Heart right ventricle (tissue), 16 donors: ENCODE measurements at regions not wholly inside any gene's neighbourhood (a gene's known extent, or its start where the extent isn't known, plus 50 kb on each side); places are given as distances from the start of the nearest gene placed in this dataset.

Experiments
- ATAC-seq, 8 donors: fragments of 200-7000 bp; cut with Tn5 transposase; one replicate each; pipeline ENCODE4 v1.9.1; 2020; ENCODE audit warnings: mild to moderate bottlenecking in 8 of 8, moderate library complexity in 8 of 8, moderate number of reproducible peaks in 1 of 8
- DNase-seq, 2 donors: peaks; one replicate each; pipeline ENCODE4 v3.0.0-alpha.2; 2020
- H3K27ac ChIP-seq, 10 donors: fragments of 200-600 bp; sonication (generic) in 2 of 10; one replicate each; pipeline versions ENCODE4 v1.5.0 to v1.8.0; 2020 to 2022; ENCODE audit warnings: mild to moderate bottlenecking in 3 of 10
- H3K27me3 ChIP-seq, 7 donors: fragments of 200-600 bp; one replicate each; pipeline ENCODE4 v1.8.0; 2021 to 2022; ENCODE audit warnings: mild to moderate bottlenecking in 2 of 7
- H3K36me3 ChIP-seq, 9 donors: fragments of 200-600 bp; sonication (generic) in 1 of 9; one replicate each; pipeline versions ENCODE4 v1.5.0 to v1.8.0; 2020 to 2022; ENCODE audit warnings: mild to moderate bottlenecking in 2 of 9
- H3K4me1 ChIP-seq, 9 donors: fragments of 200-600 bp; sonication (generic) in 1 of 9; one replicate each; pipeline versions ENCODE4 v1.5.0 to v1.8.0; 2020 to 2022; ENCODE audit warnings: mild to moderate bottlenecking in 4 of 9
- H3K4me3 ChIP-seq, 10 donors: fragments of 200-600 bp; sonication (generic) in 2 of 10; one replicate each; pipeline versions ENCODE4 v1.5.0 to v1.8.0; 2020 to 2022; ENCODE audit warnings: mild to moderate bottlenecking in 7 of 10, moderate library complexity in 2 of 10
- H3K9me3 ChIP-seq, 11 donors: fragments of 200-600 bp in 10 of 11; sonication (generic) in 2 of 11; one replicate each; pipeline versions ENCODE4 v1.5.0 to v1.8.0; 2013 to 2022; ENCODE audit warnings: mild to moderate bottlenecking in 2 of 11, control low read depth in 1 of 11, moderate library complexity in 1 of 11
- WGBS, 2 donors: extraction: QIAGEN DNeasy Blood & Tissue Kit; methylation state at CpG; one replicate each; pipeline ENCODE4 v1.1.7; 2013; ENCODE audit warnings: inconsistent platforms in 1 of 2; 5-methylcytosine and 5-hydroxymethylcytosine counted together
- intact Hi-C, 10 donors: fragments of 100-400 bp; cut with DNase I; formaldehyde crosslinking; loops; one replicate each; pipeline versions ENCODE4 v1.11.1 to v1.14.2; 2022
- TF ChIP-seq, protein P1 (sequence below), 9 donors: fragments of 200-600 bp; sonication (generic) in 2 of 9; IDR thresholded peaks; one replicate each; pipeline versions ENCODE4 v1.5.0 to v1.8.0; 2021 to 2022; ENCODE audit warnings: antibody characterized with exemption in 9 of 9, mild to moderate bottlenecking in 5 of 9, moderate library complexity in 1 of 9
- donor health status: Arrhythmogenic right ventricular cardiomyopathy.
- donor health status: ischemic (EF 13 %, LVEDD 7.1; RV severe dilation, severe dysfunction).
- donor health status: healthy with polysubstance abuse.
- donor health status: DM: no; HTN: yes; CAD: no.
- donor health status: DM: no; HTN: no; CAD: no.
- donor health status: ischemic (EF 25% LVEDD 6.9; RV normal size, moderate dysfunction).
- donor health status: ischemic (EF 25% LVEDD 5.7; RV mildly dilated, moderate dysfunction).
- donor health status: healthy.
- donor health status: DM: yes; HTN: yes; CAD: no.
- donor health status: Ischemic cardiomyopathy.
- donor health status: ischemic (EF 35%, LVEDD 5.7; RV mildly dilated, moderate dysfunction).
- donor health status: nonischemic (EF 11% LVEDD 7.7; RV severe dilation, severe dysfunction).
- donor health status: DM: yes; HTN: yes; CAD: no.
- donor health status: PGD.
- donor health status: ischemic (EF 29% LVEDD 5.4; RV normal size, mild dysfunction).
- donor health status: nonischemic (EF 23%, LVEDD 6.1; RV moderate dilation, normal function).

DNA sequence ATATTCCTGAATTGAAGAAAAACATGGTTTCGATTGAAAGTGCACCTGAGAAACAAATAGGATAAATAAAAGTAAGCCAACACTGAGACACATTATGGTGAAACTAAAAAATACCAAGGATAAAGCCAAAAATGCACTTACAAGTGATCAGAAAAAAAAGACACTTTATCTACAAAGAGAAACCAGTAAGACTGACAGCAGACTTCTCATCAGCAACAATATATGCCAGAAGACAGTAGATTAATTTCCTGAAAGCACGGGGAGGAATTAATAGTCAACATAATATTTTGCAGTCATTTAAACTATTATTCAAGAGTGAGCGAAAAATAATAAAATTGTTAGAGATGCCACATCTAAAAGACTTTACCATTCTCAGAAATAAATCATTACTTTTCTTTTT is 172.7 kb upstream of the MAST4 start:
- H3K4me3 ChIP-seq: no peak overlapping the region
- intact Hi-C loops: loop anchor here in 1 of 10 donors (10.0 kb wide), 1 partner anchor 109 kb away; no protein-coding TSS in a partner anchor
- WGBS, 2 donors: 94% methylated on average over 3 of the region's 3 CpGs
- no peaks in the 10 kb centered on the region for H3K27me3 ChIP-seq
- DNase-seq: no peak
- no peak for ATAC-seq
- peaks cover 0 to 24% (median 8%) of the 10 kb centered on the region in 9 donors for H3K4me1 ChIP-seq
- peaks cover 0 to 19% (median 0%) of the 10 kb centered on the region in 11 donors for H3K9me3 ChIP-seq
- no peak overlapping the region for H3K27ac ChIP-seq
- peaks cover 0 to 27% (median 0%) of the 10 kb centered on the region in 9 donors for H3K36me3 ChIP-seq
- TF ChIP-seq, protein P1, sequence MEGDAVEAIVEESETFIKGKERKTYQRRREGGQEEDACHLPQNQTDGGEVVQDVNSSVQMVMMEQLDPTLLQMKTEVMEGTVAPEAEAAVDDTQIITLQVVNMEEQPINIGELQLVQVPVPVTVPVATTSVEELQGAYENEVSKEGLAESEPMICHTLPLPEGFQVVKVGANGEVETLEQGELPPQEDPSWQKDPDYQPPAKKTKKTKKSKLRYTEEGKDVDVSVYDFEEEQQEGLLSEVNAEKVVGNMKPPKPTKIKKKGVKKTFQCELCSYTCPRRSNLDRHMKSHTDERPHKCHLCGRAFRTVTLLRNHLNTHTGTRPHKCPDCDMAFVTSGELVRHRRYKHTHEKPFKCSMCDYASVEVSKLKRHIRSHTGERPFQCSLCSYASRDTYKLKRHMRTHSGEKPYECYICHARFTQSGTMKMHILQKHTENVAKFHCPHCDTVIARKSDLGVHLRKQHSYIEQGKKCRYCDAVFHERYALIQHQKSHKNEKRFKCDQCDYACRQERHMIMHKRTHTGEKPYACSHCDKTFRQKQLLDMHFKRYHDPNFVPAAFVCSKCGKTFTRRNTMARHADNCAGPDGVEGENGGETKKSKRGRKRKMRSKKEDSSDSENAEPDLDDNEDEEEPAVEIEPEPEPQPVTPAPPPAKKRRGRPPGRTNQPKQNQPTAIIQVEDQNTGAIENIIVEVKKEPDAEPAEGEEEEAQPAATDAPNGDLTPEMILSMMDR (IDR thresholded peaks at IDR 0.05): no peak

DNA sequence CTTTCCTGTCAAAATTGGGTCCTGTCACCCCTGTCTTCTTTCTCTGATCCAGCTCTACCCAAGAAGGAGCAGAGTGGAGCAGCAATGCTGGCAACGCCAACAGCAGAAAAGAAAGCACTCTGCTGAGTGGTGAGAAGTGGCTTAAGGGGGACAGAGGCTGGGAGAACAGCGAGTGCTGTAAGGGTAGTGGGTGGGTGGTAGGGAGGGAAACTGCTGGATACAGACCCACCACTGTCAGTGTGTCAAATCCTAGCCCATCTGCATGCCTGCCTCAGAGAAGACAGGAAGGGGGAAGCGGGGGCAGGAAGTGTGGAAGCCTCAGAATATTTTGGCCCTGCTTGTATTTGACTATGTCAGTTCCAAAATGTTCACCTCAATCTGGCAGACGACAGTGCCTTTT is 170.4 kb upstream of the MAST4 start:
- DNase-seq (no peak), ATAC-seq (peak in 5 of 8 donors; percentile 18 to 44 (median 38))
- Histone ChIP-seq H3K27ac (peak overlapping the region in 2 of 10 donors; percentile 44 to 46), H3K36me3 (peaks cover 0 to 29% (median 0%) of the 10 kb centered on the region in 9 donors), H3K4me1 (peaks cover 0 to 46% (median 7%) of the 10 kb centered on the region in 9 donors), H3K9me3 (peaks cover 0 to 19% (median 0%) of the 10 kb centered on the region in 11 donors), H3K27me3 (no peaks in the 10 kb centered on the region), H3K4me3 (no peak overlapping the region)
- intact Hi-C loops: loop anchor here in 1 of 10 donors (10.0 kb wide), 1 partner anchor 111 kb away; no protein-coding TSS in a partner anchor
- WGBS, 2 donors: 64% methylated on average over 4 of the region's 4 CpGs
- TF ChIP-seq, protein P1 (IDR thresholded peaks at IDR 0.05): no peak

DNA sequence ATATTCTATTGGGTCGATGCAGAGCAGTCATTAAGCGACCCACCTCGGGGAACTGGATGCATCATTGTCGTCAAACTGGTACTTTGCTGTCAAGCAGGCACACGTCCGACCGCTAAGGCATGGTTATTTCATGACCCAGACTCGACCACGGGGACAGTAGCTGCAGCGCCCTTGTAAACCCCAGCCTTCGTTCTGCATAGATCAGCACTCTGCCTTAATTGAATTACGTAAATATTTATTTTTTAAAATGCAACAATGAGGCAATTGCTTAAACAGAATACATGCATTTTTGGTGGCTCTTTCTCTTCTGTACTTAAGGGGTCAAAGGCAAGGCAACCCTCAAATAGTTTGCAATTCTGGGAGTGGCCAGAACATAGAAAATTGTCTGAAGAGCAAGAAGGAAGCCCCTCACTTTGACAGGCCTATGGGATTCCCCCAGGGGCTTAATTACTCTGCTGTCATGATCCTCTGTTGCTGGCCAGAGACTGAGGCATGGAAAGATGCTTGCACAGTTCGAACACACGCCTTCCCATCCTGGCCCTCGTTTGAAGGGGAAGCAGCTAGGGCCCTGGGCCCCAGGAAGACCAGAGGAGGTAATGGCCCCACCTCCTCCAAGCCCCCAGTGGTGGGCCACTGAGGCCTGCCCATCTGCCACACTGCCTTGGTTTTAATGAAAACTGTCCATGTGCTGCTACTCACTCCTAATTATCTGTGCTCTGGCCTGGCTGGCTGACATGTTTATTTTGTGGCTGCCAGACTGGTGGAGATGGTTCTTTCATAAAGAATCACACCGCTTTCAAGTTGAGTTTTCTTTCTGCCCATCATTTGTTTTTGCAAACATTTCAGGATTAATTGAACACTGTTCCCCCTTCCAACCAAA is 169.7 kb upstream of the MAST4 start:
- Histone ChIP-seq H3K4me3 (no peak overlapping the region), H3K27me3 (no peaks in the 10 kb centered on the region), H3K9me3 (peaks cover 0 to 19% (median 0%) of the 10 kb centered on the region in 11 donors), H3K4me1 (peaks cover 0 to 51% (median 7%) of the 10 kb centered on the region in 9 donors), H3K27ac (peak overlapping the region in 1 of 10 donors; percentile 44), H3K36me3 (peaks cover 0 to 32% (median 0%) of the 10 kb centered on the region in 9 donors)
- ATAC-seq (peak in 2 of 8 donors; percentile 25 to 27), DNase-seq (no peak)
- TF ChIP-seq, protein P1 (IDR thresholded peaks at IDR 0.05): no peak
- intact Hi-C loops: loop anchor here in 1 of 10 donors (10.0 kb wide), 1 partner anchor 112 kb away; no protein-coding TSS in a partner anchor
- WGBS, 2 donors: 78 to 88% methylated on average over 16 of the region's 16 CpGs

DNA sequence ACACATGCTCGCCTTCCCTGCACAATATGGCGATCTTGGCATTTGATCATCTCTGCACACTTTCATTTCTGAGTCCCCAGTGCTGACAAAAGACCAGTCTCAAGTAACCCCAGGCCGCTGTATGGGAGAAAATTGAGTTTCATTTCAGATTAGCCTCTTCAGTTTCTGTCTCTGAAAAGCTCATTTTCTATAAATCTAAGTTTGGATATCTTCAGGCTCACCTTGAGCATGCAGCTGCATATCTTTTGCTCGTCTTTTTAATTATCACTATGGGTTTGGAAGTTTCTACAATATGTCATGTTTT is 169.1 kb upstream of the MAST4 start:
- Histone ChIP-seq H3K36me3 (peaks cover 0 to 36% (median 0%) of the 10 kb centered on the region in 9 donors), H3K27ac (no peak overlapping the region), H3K4me1 (peaks cover 0 to 56% (median 7%) of the 10 kb centered on the region in 9 donors), H3K27me3 (no peaks in the 10 kb centered on the region), H3K4me3 (no peak overlapping the region), H3K9me3 (peaks cover 0 to 19% (median 0%) of the 10 kb centered on the region in 11 donors)
- intact Hi-C loops: loop anchor here in 1 of 10 donors (10.0 kb wide), 1 partner anchor 112 kb away; no protein-coding TSS in a partner anchor
- DNase-seq (no peak), ATAC-seq (no peak)
- TF ChIP-seq, protein P1 (IDR thresholded peaks at IDR 0.05): no peak
- 74 to 86% methylated on average over 4 of the region's 4 CpGs for WGBS, 2 donors
